NCI-H2227 (cell line): ENCODE measurements at regions not wholly inside any gene's neighbourhood (a gene's known extent, or its start where the extent isn't known, plus 50 kb on each side); places are given as distances from the start of the nearest gene placed in this dataset.
"Not testable (repeated sequence)": the region's sequence is repeated elsewhere in the genome, so short reads cannot be mapped to it uniquely, and the experiment has no call there.

Experiments
- DNase-seq: peaks from one replicate; lab custom pipeline; 2025; ENCODE audit not compliant: unreplicated experiment; lab: John Stamatoyannopoulos, UW

DNA sequence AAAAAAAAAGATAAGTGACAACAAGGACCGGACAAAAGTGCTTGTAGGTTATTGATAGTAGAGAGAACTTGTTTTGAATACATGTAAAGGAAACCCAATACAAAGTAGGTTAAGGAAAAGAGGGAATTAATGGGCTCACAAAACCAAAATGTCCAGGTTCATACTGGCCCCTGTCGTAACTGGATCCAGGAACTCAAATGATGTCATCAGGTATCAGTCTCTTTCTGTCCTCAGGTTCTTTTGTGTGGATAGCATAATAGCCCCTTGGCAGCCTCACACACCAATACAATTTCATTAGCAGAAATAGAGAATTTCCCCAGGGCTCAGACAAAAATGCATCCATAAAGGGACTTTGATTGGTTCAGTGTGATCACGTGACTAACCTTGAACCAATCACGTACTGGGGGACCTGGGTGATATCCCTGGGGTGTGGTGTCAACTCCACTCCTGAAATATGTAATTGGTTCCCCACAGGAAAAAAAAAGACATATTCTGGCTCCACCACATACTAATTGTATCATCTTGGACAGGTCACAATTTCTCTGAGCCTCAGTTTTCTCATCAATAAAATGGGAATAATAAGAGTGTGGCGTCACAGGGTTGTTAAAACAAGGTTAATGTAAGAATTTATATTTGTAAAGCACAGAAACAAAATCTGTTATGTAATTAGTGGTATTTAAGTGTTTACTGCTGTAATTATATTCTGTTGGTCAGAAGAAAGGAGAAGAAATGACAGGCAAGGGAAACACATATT, 174.8 kb downstream of the PDGFRA start:
- DNase-seq = no peak

- not testable (repeated sequence) for DNase-seq
Measured at GRCh38 chr4:54409270-54409817, 180.3 kb downstream of the PDGFRA start.

- no peak for DNase-seq
Measured at GRCh38 chr4:54414545-54414944, 185.5 kb downstream of the PDGFRA start.

GRCh38 chr4:54417476-54417875, 188.4 kb downstream of the PDGFRA start:
- no peak for DNase-seq

GRCh38 chr4:54418468-54418867, 189.4 kb downstream of the PDGFRA start:
- no peak for DNase-seq

DNA sequence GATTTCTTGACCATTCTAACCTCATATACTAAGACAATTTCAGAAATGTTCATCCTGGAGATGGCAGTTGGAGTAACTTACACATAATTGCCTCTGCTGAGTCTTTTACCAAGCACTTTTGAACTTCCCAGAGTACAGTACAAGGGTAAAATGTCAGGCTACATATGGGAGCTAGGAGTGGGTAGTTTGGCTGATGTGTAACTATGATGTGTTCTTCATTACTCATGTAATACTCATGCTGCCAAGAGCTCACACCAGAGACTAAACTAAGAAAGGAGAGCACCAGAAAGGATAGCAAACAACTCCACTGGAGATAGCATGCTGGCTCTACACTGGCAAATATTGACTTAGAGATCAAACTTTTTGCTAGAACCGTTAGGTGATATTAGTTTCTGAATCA, 194.0 kb downstream of the PDGFRA start:
- no peak for DNase-seq

- no peak for DNase-seq
Measured at GRCh38 chr4:54427826-54428225, 198.7 kb downstream of the PDGFRA start.

DNA sequence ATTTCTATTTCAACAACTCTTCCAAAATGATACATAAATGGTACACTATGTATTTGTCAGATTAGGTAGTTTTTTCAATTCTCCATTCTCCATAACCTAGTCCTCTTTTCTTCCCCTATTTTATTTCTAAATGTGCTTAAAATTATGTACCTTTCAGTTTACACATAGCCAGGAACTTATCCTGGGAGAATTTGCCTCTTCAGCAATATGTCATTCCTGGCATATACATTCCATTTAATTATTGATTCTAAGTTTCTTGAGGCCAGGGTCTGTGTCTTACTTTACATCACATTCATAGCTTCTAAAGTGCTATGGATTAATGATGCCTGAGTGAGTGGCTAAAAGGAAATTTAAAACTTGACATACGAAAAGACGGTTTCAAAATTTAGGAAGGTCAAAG, 199.8 kb downstream of the PDGFRA start:
- DNase-seq = no peak

- DNase-seq = no peak
Measured at GRCh38 chr4:54433686-54434085, 204.6 kb downstream of the PDGFRA start.

GRCh38 chr4:54439831-54440243, 210.7 kb downstream of the PDGFRA start:
- peak; percentile 48 for DNase-seq

- peak; percentile 15 for DNase-seq
Measured at GRCh38 chr4:54440394-54441136, 211.5 kb downstream of the PDGFRA start.

DNA sequence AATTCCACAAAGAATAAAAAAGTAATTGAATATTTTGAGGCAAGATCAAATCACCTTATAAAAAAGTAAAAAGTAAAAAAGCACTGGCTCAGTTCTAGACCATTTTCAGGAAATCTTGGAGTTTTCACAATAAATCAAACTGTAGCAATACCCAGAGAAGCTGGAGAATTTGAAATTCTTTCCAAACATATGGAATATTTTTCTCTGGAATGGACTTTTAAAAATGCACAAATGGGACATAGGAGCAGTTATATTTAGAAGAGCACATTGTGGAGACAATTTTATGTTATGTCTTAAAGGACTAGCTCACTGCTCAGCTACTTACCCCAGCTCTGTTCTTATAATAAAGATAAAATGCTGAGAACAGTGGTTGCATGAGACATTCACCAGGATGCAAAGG, 211.9 kb upstream of the KIT start:
- DNase-seq = no peak

DNA sequence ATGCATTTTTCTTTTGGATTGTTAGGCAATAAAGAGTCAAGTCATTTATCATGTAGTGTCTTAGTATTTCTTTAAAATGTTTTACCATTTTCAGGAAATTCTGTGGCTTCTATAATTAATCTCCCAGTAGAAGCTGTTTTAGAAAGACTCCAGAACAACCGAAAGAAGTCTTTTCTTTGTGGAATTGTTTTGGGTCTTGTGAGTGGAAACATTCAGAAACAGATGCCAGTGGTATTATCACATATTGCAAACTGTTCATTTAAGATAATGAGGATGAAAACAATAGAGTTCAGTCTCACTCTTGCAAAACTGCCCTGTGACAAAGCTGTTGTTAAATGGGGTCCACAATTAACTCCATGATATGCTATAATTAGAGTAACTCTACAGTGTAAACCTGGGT, 211.2 kb upstream of the KIT start:
- DNase-seq = no peak

GRCh38 chr4:54447304-54447703, 210.5 kb upstream of the KIT start:
- no peak for DNase-seq

DNA sequence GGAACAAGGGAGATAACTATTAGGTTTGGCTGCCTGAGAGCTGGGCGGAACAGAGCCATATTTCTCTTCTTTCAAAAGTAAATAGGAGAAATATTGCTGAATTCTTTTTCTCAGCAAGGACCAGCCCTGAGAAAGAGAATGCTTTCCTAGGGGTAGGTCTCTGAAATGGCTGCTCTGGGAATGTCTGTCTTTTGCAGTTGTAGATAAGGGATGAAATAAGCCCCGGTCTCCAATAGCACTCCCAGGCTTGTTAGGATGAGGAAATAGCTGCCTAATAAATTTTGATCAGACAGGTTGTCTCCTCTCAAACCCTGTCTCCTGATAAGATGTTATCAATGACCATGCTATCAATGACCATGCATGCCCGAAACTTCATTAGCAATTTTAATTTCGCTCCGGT, 207.8 kb upstream of the KIT start:
- no peak for DNase-seq

DNA sequence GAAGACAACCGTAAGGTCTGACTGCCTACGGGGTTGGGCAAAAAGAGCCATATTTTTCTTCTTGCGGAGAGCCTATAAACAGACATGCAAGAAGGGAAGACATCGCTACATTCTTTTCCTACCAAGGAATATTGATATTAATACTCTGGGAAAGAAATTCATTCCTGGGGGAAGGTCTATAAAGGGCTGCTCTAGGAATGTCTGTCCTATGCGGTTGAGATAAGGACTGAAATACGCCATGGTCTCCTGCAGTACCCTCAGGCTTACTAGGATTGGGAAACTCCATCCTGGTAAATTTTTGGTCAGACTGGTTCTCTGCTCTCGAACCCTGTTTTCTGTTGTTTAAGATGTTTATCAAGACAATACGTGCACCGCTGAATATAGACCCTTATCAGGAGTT, 190.8 kb upstream of the KIT start:
- not testable (repeated sequence) for DNase-seq

- DNase-seq = no peak
Measured at GRCh38 chr4:54473077-54473545, 184.6 kb upstream of the KIT start.

DNA sequence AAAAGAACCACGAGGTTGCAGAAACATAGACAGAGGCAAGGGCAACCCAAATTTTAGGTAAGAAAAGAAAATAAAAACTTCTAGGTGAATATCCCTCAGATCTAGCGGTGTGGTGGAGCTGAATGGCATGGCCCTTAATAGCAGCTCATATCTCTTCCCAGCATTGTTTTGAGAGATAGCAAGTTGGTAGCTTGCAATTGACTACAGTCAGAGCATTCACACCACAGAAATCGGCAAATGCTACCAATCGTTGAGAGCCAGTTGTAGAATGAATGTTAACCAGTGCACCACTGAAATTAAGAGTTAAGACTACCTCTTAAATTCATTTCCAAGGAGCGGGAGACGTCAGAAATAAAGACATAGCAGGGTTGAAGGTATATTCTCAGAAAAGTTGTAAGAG, 184.0 kb upstream of the KIT start:
- no peak for DNase-seq

DNA sequence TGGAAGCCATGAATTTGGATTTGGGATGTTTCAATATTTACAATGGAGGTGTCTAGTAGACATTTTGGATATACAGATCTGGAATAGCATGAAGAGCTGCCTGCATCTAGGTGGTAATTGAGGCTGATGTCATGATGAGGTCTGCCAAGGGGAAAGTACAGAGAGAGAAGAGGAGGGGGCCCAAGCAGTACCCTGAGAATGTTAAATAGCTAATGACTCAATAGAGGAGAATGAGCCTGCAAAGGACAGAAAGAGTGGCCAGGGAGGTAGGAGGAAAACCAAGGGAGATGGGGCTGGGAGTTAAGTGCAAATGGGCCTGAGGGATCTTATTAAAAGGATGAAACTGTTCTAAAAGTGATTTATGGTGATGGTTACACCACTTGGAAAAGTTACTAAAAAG, 182.2 kb upstream of the KIT start:
- DNase-seq = no peak

GRCh38 chr4:54482529-54483200, 175.1 kb upstream of the KIT start:
- no peak for DNase-seq

GRCh38 chr4:54484383-54484782, 173.4 kb upstream of the KIT start:
- DNase-seq = no peak

DNA sequence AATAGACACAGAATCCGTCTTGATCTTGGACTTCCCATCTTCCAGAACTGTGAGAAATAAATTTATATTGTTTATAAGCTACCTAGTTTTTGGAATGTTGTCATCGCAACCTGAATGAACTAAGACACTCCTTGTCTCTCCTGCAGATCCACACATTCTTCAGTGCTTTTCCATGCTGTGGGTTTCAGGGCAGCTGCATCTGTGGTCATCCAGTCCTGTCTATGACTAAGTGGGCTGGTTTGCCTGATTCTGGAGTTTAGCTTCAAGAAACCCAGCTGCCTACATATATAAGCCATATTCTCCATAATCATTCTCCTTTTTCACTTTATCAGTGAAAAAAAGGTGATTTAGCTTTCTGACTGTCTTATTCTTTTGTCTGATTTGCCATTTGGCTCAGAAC, 170.3 kb upstream of the KIT start:
- DNase-seq = no peak
